NCI-H2227 treated with DMSO at 0.1 percent for 48 hours (cell line): ENCODE measurements at regions not wholly inside any gene's neighbourhood (a gene's known extent, or its start where the extent isn't known, plus 50 kb on each side); places are given as distances from the start of the nearest gene placed in this dataset.

Experiments used
- DNase-seq: peaks from one replicate; lab custom pipeline; 2025; lab: John Stamatoyannopoulos, UW

GRCh38 chr6:167581637-167582036 is 245.1 kb upstream of the AFDN start:
- DNase-seq = no peak

GRCh38 chr6:167583412-167583811 is 243.3 kb upstream of the AFDN start:
- DNase-seq = no peak

- DNase-seq = no peak
Measured at GRCh38 chr6:167588181-167588919, 238.4 kb upstream of the AFDN start.

GRCh38 chr6:167588920-167589614 is 237.6 kb upstream of the AFDN start:
- DNase-seq = no peak

- DNase-seq = no peak
Measured at GRCh38 chr6:167589615-167589940, 237.1 kb upstream of the AFDN start.

GRCh38 chr6:167590193-167590592 is 236.5 kb upstream of the AFDN start:
- DNase-seq = no peak
